Left lung (tissue), 4 donors: ENCODE measurements at regions not wholly inside any gene's neighbourhood (a gene's known extent, or its start where the extent isn't known, plus 50 kb on each side); places are given as distances from the start of the nearest gene placed in this dataset.

Source experiments
- ATAC-seq: fragments of 200-7000 bp; cut with Tn5 transposase; one replicate; pipeline ENCODE4 v1.9.1; 2020; ENCODE audit warnings: moderate library complexity
- DNase-seq, 4 donors: peaks; one replicate each; pipeline ENCODE4 v3.0.0-alpha.2; 2013 to 2020
- H3K27ac ChIP-seq, 2 donors: fragments of 200-600 bp; sonication (generic) in 1 of 2; one replicate each; pipeline versions ENCODE4 v1.5.0 to v1.8.0; 2020 to 2021
- H3K27me3 ChIP-seq, 2 donors: fragments of 200-600 bp; sonication (generic) in 1 of 2; one replicate each; pipeline versions ENCODE4 v1.5.0 to v1.8.0; 2020 to 2021
- H3K36me3 ChIP-seq, 2 donors: fragments of 200-600 bp; sonication (generic) in 1 of 2; one replicate each; pipeline versions ENCODE4 v1.5.0 to v1.8.0; 2020 to 2021
- H3K4me1 ChIP-seq, 2 donors: fragments of 200-600 bp; one replicate each; pipeline ENCODE4 v1.8.0; 2021
- H3K4me3 ChIP-seq, 2 donors: fragments of 200-600 bp; sonication (generic) in 1 of 2; one replicate each; pipeline versions ENCODE4 v1.5.0 to v1.8.0; 2020 to 2021; ENCODE audit warnings: mild to moderate bottlenecking in 1 of 2
- H3K9me3 ChIP-seq, 2 donors: fragments of 200-600 bp; sonication (generic) in 1 of 2; one replicate each; pipeline versions ENCODE4 v1.5.0 to v1.8.0; 2020 to 2021
- CTCF ChIP-seq, 2 donors: fragments of 200-600 bp; sonication (generic) in 1 of 2; IDR thresholded peaks; one replicate each; pipeline versions ENCODE4 v1.5.0 to v1.8.0; 2021; ENCODE audit warnings: antibody characterized with exemption in 2 of 2
- intact Hi-C, 2 donors: fragments of 100-400 bp; cut with DNase I; formaldehyde crosslinking; loops; one replicate each; pipeline versions ENCODE4 v1.11.2 to v1.14.2; 2022
- donor health status: DM: no; HTN: yes; CAD: no.
- donor health status: DM: no; HTN: no; CAD: no.

GRCh38 chr13:73385848-73386247 lies 327.0 kb downstream of the KLF5 start:
- Histone ChIP-seq H3K36me3 (no peaks in the 10 kb centered on the region), H3K4me1 (no peaks in the 10 kb centered on the region), H3K4me3 (no peak overlapping the region), H3K27ac (no peak overlapping the region), H3K27me3 (no peaks in the 10 kb centered on the region), H3K9me3 (peaks cover 0 to 1% of the 10 kb centered on the region in 2 donors)
- TF ChIP-seq CTCF (IDR thresholded peaks at IDR 0.05) = no peak
- ATAC-seq (no peak), DNase-seq (no peak)
- intact Hi-C loops = no loop called here

GRCh38 chr13:73372666-73373627 lies 314.1 kb downstream of the KLF5 start:
- no peak for TF ChIP-seq CTCF (IDR thresholded peaks at IDR 0.05)
- DNase-seq (no peak), ATAC-seq (no peak)
- Histone ChIP-seq H3K4me3 (no peak overlapping the region), H3K36me3 (no peaks in the 10 kb centered on the region), H3K27me3 (no peaks in the 10 kb centered on the region), H3K4me1 (no peaks in the 10 kb centered on the region), H3K27ac (no peak overlapping the region), H3K9me3 (peaks cover 0 to 1% of the 10 kb centered on the region in 2 donors)
- intact Hi-C loops = no loop called here

DNA sequence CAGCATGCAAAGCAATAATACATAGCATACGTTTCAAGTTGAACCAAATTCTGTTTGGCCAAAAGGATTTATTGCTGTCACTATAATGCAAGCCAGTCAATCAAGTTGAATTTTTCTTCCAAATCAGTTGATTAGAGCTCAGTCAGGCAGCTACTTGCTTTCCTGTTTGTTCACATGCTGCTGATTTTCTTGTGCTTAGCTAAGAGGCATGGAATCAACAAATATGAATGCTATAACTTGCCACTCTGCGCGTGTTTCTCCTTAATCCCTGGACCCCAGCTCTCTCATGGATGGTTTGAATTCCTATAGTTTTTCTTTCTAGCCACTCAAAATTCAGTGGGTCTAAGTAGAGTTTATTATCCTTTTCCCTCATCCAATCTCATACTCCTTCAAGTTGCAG lies 311.3 kb downstream of the KLF5 start:
- Histone ChIP-seq H3K27me3 (no peaks in the 10 kb centered on the region), H3K4me3 (no peak overlapping the region), H3K4me1 (no peaks in the 10 kb centered on the region), H3K36me3 (no peaks in the 10 kb centered on the region), H3K9me3 (no peaks in the 10 kb centered on the region), H3K27ac (no peak overlapping the region)
- no peak for DNase-seq
- intact Hi-C loops = no loop called here
- no peak for ATAC-seq
- TF ChIP-seq CTCF (IDR thresholded peaks at IDR 0.05) = no peak

DNA sequence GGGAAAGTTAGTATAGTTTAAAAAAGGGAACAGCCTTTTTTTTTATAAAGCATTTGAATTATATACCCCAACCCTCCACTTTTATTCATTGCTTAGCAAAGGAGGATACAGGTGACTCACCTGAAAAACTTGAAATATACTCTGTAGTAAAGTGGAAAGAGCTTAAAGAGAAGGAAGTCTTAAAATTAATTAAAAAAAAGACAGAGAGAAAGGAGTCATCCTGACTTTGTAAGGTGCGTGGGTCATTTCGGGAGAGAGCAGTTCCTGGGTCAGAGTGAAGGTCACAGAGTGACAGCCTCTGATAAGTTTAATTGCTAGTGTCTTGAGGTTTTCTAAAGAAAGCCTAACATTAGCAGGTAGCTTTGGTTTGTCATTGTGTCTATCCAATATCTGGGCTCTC lies 310.3 kb downstream of the KLF5 start:
- no peak for TF ChIP-seq CTCF (IDR thresholded peaks at IDR 0.05)
- no peak overlapping the region for H3K4me3 ChIP-seq
- ATAC-seq (no peak), DNase-seq (no peak)
- intact Hi-C loops = no loop called here
- no peaks in the 10 kb centered on the region for H3K27me3 ChIP-seq
- H3K4me1 ChIP-seq = no peaks in the 10 kb centered on the region
- H3K27ac ChIP-seq = no peak overlapping the region
- no peaks in the 10 kb centered on the region for H3K9me3 ChIP-seq
- no peaks in the 10 kb centered on the region for H3K36me3 ChIP-seq

- ATAC-seq (no peak), DNase-seq (no peak)
- Histone ChIP-seq H3K4me3 (no peak overlapping the region), H3K9me3 (no peaks in the 10 kb centered on the region), H3K4me1 (no peaks in the 10 kb centered on the region), H3K36me3 (no peaks in the 10 kb centered on the region), H3K27ac (no peak overlapping the region), H3K27me3 (no peaks in the 10 kb centered on the region)
- TF ChIP-seq CTCF (IDR thresholded peaks at IDR 0.05) = no peak
- intact Hi-C loops = no loop called here
Measured at GRCh38 chr13:73368608-73369007, 309.8 kb downstream of the KLF5 start.
